Activated naive CD8-positive, alpha-beta T cell (primary cell): ENCODE measurements at regions not wholly inside any gene's neighbourhood (a gene's known extent, or its start where the extent isn't known, plus 50 kb on each side); places are given as distances from the start of the nearest gene placed in this dataset.

ENCODE experiments used
- H3K27ac Mint-ChIP-seq: one replicate; pipeline ENCODE4 v1.8.0; 2021; ENCODE audit warnings: mixed read lengths
- H3K27me3 Mint-ChIP-seq: one replicate; pipeline ENCODE4 v1.8.0; 2021; ENCODE audit warnings: mixed read lengths
- H3K36me3 Mint-ChIP-seq: one replicate; pipeline ENCODE4 v1.8.0; 2021; ENCODE audit warnings: mixed read lengths
- H3K4me1 Mint-ChIP-seq: one replicate; pipeline ENCODE4 v1.8.0; 2021; ENCODE audit warnings: low read depth, mixed read lengths
- H3K4me3 Mint-ChIP-seq: one replicate; pipeline ENCODE4 v1.8.0; 2021; ENCODE audit warnings: mild to moderate bottlenecking, mixed read lengths
- H3K9me3 Mint-ChIP-seq: one replicate; pipeline ENCODE4 v1.8.0; 2021; ENCODE audit warnings: low read depth, mixed read lengths

- H3K4me1 Mint-ChIP-seq, result no peaks in the 10 kb centered on the region
- no peaks in the 10 kb centered on the region for H3K27me3 Mint-ChIP-seq
- H3K36me3 Mint-ChIP-seq, result no peaks in the 10 kb centered on the region
- no peak overlapping the region for H3K4me3 Mint-ChIP-seq
- H3K27ac Mint-ChIP-seq, result no peak overlapping the region
- H3K9me3 Mint-ChIP-seq, result peaks cover 3% of the 10 kb centered on the region
Observed at GRCh38 chr6:81204731-81205130, 547.8 kb downstream of the TENT5A start.

DNA sequence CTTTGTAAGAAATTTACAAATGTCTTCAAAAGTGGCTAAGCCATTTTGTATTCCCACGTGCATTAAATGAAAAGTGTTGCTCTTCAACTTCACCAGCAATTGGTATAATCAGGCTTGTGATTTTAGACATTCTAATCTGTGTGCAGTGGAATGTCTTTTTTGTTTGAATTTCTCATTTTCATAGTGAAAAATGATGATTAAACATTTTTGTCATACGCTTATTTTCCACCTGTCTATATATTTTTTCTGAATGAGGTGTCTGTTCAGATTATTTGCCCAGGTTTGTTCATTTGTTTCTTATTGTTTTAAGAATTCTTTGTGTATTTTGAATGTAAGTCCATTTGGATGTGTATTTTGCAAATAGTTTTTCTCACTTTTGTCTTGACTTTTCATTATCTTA is 558.1 kb downstream of the TENT5A start:
- Mint-ChIP-seq H3K36me3 (no peaks in the 10 kb centered on the region), H3K27me3 (no peaks in the 10 kb centered on the region), H3K27ac (no peak overlapping the region), H3K4me3 (no peak overlapping the region), H3K4me1 (no peaks in the 10 kb centered on the region), H3K9me3 (peaks cover 1% of the 10 kb centered on the region)

DNA sequence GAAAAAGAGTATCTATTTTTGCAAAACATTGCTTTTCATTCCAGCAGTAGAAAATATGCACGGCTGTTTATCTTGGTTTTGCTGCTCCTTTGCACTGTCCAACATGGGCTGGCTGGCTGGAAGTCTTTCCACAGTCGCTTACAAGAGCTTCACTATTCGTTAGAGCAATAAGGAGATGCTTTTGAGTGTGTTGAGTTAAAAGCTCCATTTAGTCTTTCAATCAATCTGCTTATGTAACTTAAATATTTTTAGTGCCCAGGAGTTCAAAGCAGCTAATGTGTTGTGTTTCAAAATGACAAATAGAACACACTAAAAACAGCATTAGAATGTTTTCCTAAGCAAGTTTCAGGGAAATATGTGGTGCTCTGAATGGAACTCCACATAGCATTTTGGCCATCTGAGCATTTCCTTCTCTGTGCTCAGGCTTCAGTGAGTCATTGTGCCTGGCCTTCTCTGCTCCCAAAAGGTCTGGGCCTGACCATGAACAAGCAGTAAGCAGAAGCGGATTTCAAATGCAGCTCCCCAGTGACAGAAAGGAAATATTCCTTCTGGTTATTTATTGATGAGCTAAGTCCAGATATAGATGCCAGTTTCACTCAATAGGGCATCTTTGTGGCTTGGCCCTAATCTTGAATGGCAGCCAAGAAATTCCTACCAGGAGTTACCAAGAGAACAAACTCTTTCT is 580.3 kb downstream of the TENT5A start:
- Mint-ChIP-seq H3K27me3 (no peaks in the 10 kb centered on the region), H3K9me3 (no peaks in the 10 kb centered on the region), H3K27ac (no peak overlapping the region), H3K4me1 (no peaks in the 10 kb centered on the region), H3K4me3 (no peak overlapping the region), H3K36me3 (no peaks in the 10 kb centered on the region)

GRCh38 chr6:81169166-81169565 is 583.3 kb downstream of the TENT5A start:
- Mint-ChIP-seq H3K27ac (no peak overlapping the region), H3K4me3 (no peak overlapping the region), H3K36me3 (no peaks in the 10 kb centered on the region), H3K4me1 (no peaks in the 10 kb centered on the region), H3K9me3 (no peaks in the 10 kb centered on the region), H3K27me3 (no peaks in the 10 kb centered on the region)

DNA sequence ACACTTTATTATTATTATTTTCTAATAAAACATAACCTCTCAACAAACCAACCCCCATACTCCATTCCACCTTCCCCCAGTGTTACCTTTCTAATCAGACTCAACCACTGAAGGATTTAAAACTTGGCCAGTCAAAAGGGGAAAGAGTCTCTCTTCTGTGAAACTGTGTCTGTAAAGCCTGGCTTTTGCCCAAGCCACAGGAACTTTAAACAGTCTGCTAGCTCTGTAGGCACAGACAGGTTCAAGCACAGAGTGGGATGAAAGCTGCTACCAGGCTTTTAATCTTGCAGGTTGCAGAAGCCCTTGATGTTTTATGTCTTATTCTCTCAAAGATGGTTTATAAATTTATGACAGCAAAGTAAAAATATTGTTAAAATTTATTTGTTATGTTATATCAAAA is 585.7 kb downstream of the TENT5A start:
- H3K27ac Mint-ChIP-seq, result no peak overlapping the region
- H3K4me3 Mint-ChIP-seq, result no peak overlapping the region
- H3K27me3 Mint-ChIP-seq, result no peaks in the 10 kb centered on the region
- no peaks in the 10 kb centered on the region for H3K4me1 Mint-ChIP-seq
- no peaks in the 10 kb centered on the region for H3K36me3 Mint-ChIP-seq
- no peaks in the 10 kb centered on the region for H3K9me3 Mint-ChIP-seq

DNA sequence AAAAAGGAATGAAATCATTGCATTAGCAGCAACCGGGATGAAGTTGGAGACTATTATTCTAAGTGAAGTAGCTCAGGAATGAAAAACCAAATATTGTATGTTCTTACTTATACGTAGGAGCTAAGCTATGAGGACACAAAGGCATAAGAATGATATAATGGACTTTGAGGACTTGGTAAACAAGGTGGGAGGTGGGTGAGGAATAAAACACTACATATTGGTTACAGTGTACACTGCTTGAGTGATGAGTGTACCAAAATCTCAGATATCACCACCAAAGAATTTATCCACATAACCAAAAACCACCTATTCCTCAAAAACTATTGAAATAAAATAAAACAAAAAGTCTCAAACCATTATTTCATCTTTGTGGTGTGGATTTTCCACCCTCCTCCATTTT is 593.5 kb downstream of the TENT5A start:
- Mint-ChIP-seq H3K9me3 (peaks cover 10% of the 10 kb centered on the region), H3K4me1 (no peaks in the 10 kb centered on the region), H3K27me3 (no peaks in the 10 kb centered on the region), H3K27ac (no peak overlapping the region), H3K4me3 (no peak overlapping the region), H3K36me3 (no peaks in the 10 kb centered on the region)

DNA sequence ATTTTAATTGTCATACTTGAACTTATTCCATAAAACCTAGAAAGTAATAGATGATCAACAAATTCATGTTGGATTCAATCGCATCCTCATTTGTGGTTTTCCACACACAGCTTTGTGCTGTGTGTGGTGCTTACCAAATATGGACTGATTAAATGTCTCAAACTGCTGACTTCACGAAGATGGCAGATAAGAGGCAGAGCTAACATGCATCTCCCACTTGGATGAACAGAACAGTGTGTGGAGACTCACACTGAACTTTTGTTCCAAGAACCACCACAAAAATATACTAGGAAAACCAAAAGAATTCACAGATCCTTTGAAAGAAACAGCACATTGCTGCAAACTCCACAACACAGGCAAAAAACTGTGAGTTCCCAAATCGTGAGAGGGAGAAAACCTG is 603.7 kb downstream of the TENT5A start:
- no peak overlapping the region for H3K27ac Mint-ChIP-seq
- H3K4me1 Mint-ChIP-seq, result no peaks in the 10 kb centered on the region

GRCh38 chr6:81145506-81145905 is 607.0 kb downstream of the TENT5A start:
- H3K9me3 Mint-ChIP-seq, result peaks cover 5% of the 10 kb centered on the region
- H3K36me3 Mint-ChIP-seq, result no peaks in the 10 kb centered on the region
- no peaks in the 10 kb centered on the region for H3K4me1 Mint-ChIP-seq
- no peak overlapping the region for H3K27ac Mint-ChIP-seq
- H3K4me3 Mint-ChIP-seq, result no peak overlapping the region
- H3K27me3 Mint-ChIP-seq, result no peaks in the 10 kb centered on the region

More for the DNA sequence above, 603.7 kb downstream of the TENT5A start:
- no peaks in the 10 kb centered on the region for H3K36me3 Mint-ChIP-seq
- H3K9me3 Mint-ChIP-seq, result peaks cover 12% of the 10 kb centered on the region
- H3K4me3 Mint-ChIP-seq, result no peak overlapping the region
- H3K27me3 Mint-ChIP-seq, result no peaks in the 10 kb centered on the region

- Mint-ChIP-seq H3K27me3 (no peaks in the 10 kb centered on the region), H3K4me1 (no peaks in the 10 kb centered on the region), H3K9me3 (peaks cover 5% of the 10 kb centered on the region), H3K27ac (no peak overlapping the region), H3K36me3 (no peaks in the 10 kb centered on the region), H3K4me3 (no peak overlapping the region)
Observed at GRCh38 chr6:81144346-81144745, 608.1 kb downstream of the TENT5A start.

- Mint-ChIP-seq H3K4me1 (no peaks in the 10 kb centered on the region), H3K9me3 (peaks cover 3% of the 10 kb centered on the region), H3K36me3 (no peaks in the 10 kb centered on the region), H3K27ac (no peak overlapping the region), H3K27me3 (no peaks in the 10 kb centered on the region), H3K4me3 (no peak overlapping the region)
Observed at GRCh38 chr6:81138236-81138635, 614.2 kb downstream of the TENT5A start.

DNA sequence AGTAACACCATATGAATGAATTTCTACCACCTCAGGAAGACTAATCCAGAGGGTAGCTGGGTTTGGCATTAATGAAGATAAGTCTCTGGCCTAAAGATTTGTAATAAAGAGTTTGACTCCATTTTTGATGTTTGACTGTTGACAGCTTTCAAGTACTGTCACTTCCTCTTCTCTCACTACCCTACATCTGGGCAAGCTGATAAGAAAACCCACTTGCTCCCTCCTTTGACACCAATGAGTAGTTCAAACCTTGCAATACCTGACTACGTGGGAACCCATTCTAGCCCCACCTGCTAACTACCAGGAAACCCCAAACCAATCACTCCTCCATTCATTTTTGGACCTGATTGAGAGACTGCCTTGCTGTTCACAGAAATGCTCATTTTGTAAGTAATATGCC is 621.5 kb downstream of the TENT5A start:
- Mint-ChIP-seq H3K27ac (no peak overlapping the region), H3K27me3 (no peaks in the 10 kb centered on the region), H3K4me1 (no peaks in the 10 kb centered on the region), H3K4me3 (no peak overlapping the region), H3K9me3 (peaks cover 5% of the 10 kb centered on the region), H3K36me3 (no peaks in the 10 kb centered on the region)

GRCh38 chr6:81130061-81130460 is 622.4 kb downstream of the TENT5A start:
- no peaks in the 10 kb centered on the region for H3K36me3 Mint-ChIP-seq
- peaks cover 5% of the 10 kb centered on the region for H3K9me3 Mint-ChIP-seq
- H3K4me1 Mint-ChIP-seq, result no peaks in the 10 kb centered on the region
- H3K27me3 Mint-ChIP-seq, result no peaks in the 10 kb centered on the region
- no peak overlapping the region for H3K27ac Mint-ChIP-seq
- H3K4me3 Mint-ChIP-seq, result no peak overlapping the region

GRCh38 chr6:81128671-81129070 is 623.8 kb downstream of the TENT5A start:
- no peaks in the 10 kb centered on the region for H3K4me1 Mint-ChIP-seq
- H3K27ac Mint-ChIP-seq, result no peak overlapping the region
- no peak overlapping the region for H3K4me3 Mint-ChIP-seq
- no peaks in the 10 kb centered on the region for H3K36me3 Mint-ChIP-seq
- no peaks in the 10 kb centered on the region for H3K27me3 Mint-ChIP-seq
- H3K9me3 Mint-ChIP-seq, result peaks cover 5% of the 10 kb centered on the region

GRCh38 chr6:81126150-81126549 is 626.3 kb downstream of the TENT5A start:
- H3K4me1 Mint-ChIP-seq, result no peaks in the 10 kb centered on the region
- H3K4me3 Mint-ChIP-seq, result no peak overlapping the region
- no peaks in the 10 kb centered on the region for H3K36me3 Mint-ChIP-seq
- H3K27ac Mint-ChIP-seq, result no peak overlapping the region
- peaks cover 4% of the 10 kb centered on the region for H3K9me3 Mint-ChIP-seq
- no peaks in the 10 kb centered on the region for H3K27me3 Mint-ChIP-seq

GRCh38 chr6:81120280-81120679 is 632.2 kb downstream of the TENT5A start:
- H3K4me3 Mint-ChIP-seq, result no peak overlapping the region
- no peaks in the 10 kb centered on the region for H3K36me3 Mint-ChIP-seq
- H3K27ac Mint-ChIP-seq, result no peak overlapping the region
- H3K4me1 Mint-ChIP-seq, result no peaks in the 10 kb centered on the region
- no peaks in the 10 kb centered on the region for H3K27me3 Mint-ChIP-seq
- peaks cover 8% of the 10 kb centered on the region for H3K9me3 Mint-ChIP-seq

GRCh38 chr6:81105998-81106397 is 646.5 kb downstream of the TENT5A start:
- no peaks in the 10 kb centered on the region for H3K36me3 Mint-ChIP-seq
- peaks cover 10% of the 10 kb centered on the region for H3K9me3 Mint-ChIP-seq
- no peaks in the 10 kb centered on the region for H3K4me1 Mint-ChIP-seq
- no peak overlapping the region for H3K27ac Mint-ChIP-seq
- H3K4me3 Mint-ChIP-seq, result no peak overlapping the region
- H3K27me3 Mint-ChIP-seq, result no peaks in the 10 kb centered on the region
